ENCODE measurements at regions not wholly inside any gene's neighbourhood (a gene's known extent, or its start where the extent isn't known, plus 50 kb on each side); places are given as distances from the start of the nearest gene placed in this dataset.

GRCh38 chrX:39576041-39576872, 521.5 kb downstream of the BCOR start:
- TF ChIP-seq POLR2AphosphoS5 (IDR thresholded peaks at IDR 0.05; ENCODE audit: low read depth, low read length) (no peak), POLR2A (IDR thresholded peaks at IDR 0.05; ENCODE audit: low read depth, low read length) (no peak)

Data from GM12892 (cell line).